Esophagus muscularis mucosa (tissue), 3 donors: ENCODE measurements at regions not wholly inside any gene's neighbourhood (a gene's known extent, or its start where the extent isn't known, plus 50 kb on each side); places are given as distances from the start of the nearest gene placed in this dataset.

Source experiments
- POLR2A ChIP-seq: fragments of 450-650 bp; IDR thresholded peaks from one replicate; pipeline ENCODE4 v1.6.1; 2017; ENCODE audit warnings: antibody characterized with exemption, moderate library complexity, mild to moderate bottlenecking, low read depth
- POLR2AphosphoS5 ChIP-seq, 2 donors: sonication (generic); formaldehyde crosslinking; IDR thresholded peaks; one replicate each; pipeline ENCODE4 v1.6.1; 2017; ENCODE audit warnings: antibody characterized with exemption in 2 of 2
- TF ChIP-seq, protein P1 (sequence below), 3 experiments: fragments of 200-600 bp in 2 of 3; fragments of 450-650 bp in 1 of 3; sonication (generic) in 2 of 3; IDR thresholded peaks; one replicate each; pipeline ENCODE4 v1.5.1; 2017 to 2019; ENCODE audit warnings: antibody characterized with exemption in 3 of 3, mild to moderate bottlenecking in 2 of 3, moderate library complexity in 1 of 3

DNA sequence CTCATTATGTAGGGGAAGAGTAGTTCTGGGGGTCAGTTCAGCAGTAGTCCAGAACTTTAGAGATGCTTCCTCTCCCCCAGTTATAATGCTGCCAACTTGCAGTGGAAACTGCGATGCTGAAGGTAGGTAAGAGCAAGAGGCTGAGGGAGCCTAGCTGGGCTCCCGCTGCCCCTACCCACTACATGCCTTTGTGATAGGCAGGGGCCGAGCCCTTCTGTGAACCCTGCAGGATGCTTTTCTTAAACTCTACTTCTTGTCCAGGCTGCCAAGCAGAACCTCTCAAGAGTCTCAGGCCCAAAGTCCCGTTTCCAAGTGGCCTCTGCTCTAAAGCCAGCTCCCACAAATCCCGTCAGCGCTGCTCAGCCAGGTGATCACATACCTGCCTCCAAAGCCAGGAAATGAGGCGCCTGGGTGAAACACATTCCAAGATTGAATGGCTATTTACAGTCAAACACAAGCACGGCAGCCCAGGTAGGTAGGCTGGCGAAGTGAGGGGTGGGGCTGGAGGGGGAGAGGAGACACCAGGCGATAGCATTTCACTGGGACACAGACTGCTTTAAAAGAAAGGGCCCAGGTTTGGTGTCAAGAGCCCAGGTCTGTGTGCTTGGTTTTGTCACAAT lies 150.7 kb downstream of the CD24 start:
- TF ChIP-seq POLR2A (no peak), POLR2AphosphoS5 (IDR thresholded peaks at IDR 0.05) (no peak)
- TF ChIP-seq, protein P1, sequence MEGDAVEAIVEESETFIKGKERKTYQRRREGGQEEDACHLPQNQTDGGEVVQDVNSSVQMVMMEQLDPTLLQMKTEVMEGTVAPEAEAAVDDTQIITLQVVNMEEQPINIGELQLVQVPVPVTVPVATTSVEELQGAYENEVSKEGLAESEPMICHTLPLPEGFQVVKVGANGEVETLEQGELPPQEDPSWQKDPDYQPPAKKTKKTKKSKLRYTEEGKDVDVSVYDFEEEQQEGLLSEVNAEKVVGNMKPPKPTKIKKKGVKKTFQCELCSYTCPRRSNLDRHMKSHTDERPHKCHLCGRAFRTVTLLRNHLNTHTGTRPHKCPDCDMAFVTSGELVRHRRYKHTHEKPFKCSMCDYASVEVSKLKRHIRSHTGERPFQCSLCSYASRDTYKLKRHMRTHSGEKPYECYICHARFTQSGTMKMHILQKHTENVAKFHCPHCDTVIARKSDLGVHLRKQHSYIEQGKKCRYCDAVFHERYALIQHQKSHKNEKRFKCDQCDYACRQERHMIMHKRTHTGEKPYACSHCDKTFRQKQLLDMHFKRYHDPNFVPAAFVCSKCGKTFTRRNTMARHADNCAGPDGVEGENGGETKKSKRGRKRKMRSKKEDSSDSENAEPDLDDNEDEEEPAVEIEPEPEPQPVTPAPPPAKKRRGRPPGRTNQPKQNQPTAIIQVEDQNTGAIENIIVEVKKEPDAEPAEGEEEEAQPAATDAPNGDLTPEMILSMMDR (IDR thresholded peaks at IDR 0.05) = no peak
